SK-N-SH treated with all-trans-retinoic acid at 6 μM for 48 hours (cell line): ENCODE measurements at regions not wholly inside any gene's neighbourhood (a gene's known extent, or its start where the extent isn't known, plus 50 kb on each side); places are given as distances from the start of the nearest gene placed in this dataset.

ENCODE experiments used
- ATAC-seq: fragments of 200-7000 bp; cut with Tn5 transposase; 3 replicates; pipeline ENCODE4 v1.9.1; 2020; ENCODE audit warnings: mild to moderate bottlenecking, moderate library complexity
- ARNTL ChIP-seq: fragments of 450-650 bp; formaldehyde crosslinking; IDR thresholded peaks from 2 replicates; pipeline ENCODE4 v1.5.0; 2020; ENCODE audit warnings: low read depth, mild to moderate bottlenecking, moderate library complexity, borderline replicate concordance
- BACH2 ChIP-seq: fragments of 250-450 bp; sonication (Bioruptor Pico); IDR thresholded peaks from 2 replicates; pipeline ENCODE4 v1.9.0; 2021; ENCODE audit warnings: mild to moderate bottlenecking, borderline replicate concordance
- CREB5 ChIP-seq: fragments of 250-450 bp; sonication (Bioruptor Pico); IDR thresholded peaks from 2 replicates; pipeline ENCODE4 v1.5.1; 2020; ENCODE audit warnings: low read depth, mild to moderate bottlenecking, moderate library complexity
- CSDC2 ChIP-seq: fragments of 250-450 bp; sonication (Bioruptor Pico); IDR thresholded peaks from 2 replicates; pipeline ENCODE4 v1.5.0; 2020; ENCODE audit warnings: mild to moderate bottlenecking, moderate library complexity
- CSRNP3 ChIP-seq: fragments of 250-450 bp; sonication (Bioruptor Pico); IDR thresholded peaks from 2 replicates; pipeline ENCODE4 v1.5.1; 2021; ENCODE audit warnings: mild to moderate bottlenecking, moderate library complexity
- ESRRG ChIP-seq: fragments of 250-450 bp; sonication (Bioruptor Pico); IDR thresholded peaks from 2 replicates; pipeline ENCODE4 v1.6.1; 2021; ENCODE audit warnings: mild to moderate bottlenecking
- GLIS3 ChIP-seq: fragments of 250-450 bp; sonication (Bioruptor Pico); IDR thresholded peaks from 2 replicates; pipeline ENCODE4 v1.5.0; 2020; ENCODE audit warnings: mild to moderate bottlenecking, moderate library complexity
- ISL1 ChIP-seq: fragments of 250-450 bp; sonication (Bioruptor Pico); IDR thresholded peaks from 2 replicates; pipeline ENCODE4 v2.1.2; 2022; ENCODE audit warnings: mild to moderate bottlenecking, moderate library complexity
- OSR1 ChIP-seq: fragments of 250-450 bp; sonication (Bioruptor Pico); IDR thresholded peaks from 2 replicates; pipeline ENCODE4 v1.8.0; 2022; ENCODE audit warnings: moderate library complexity, mild to moderate bottlenecking, inconsistent platforms
- PATZ1 ChIP-seq: fragments of 250-450 bp; sonication (Bioruptor Pico); IDR thresholded peaks from 2 replicates; pipeline ENCODE4 v1.8.0; 2020; ENCODE audit warnings: mild to moderate bottlenecking, moderate library complexity, borderline replicate concordance
- POU6F1 ChIP-seq: fragments of 250-450 bp; sonication (Bioruptor Pico); IDR thresholded peaks from 2 replicates; pipeline ENCODE4 v1.8.0; 2021; ENCODE audit warnings: low read depth, mild to moderate bottlenecking, moderate library complexity, borderline replicate concordance
- PPARA ChIP-seq: fragments of 250-450 bp; sonication (Bioruptor Pico); IDR thresholded peaks from 2 replicates; pipeline ENCODE4 v1.5.0; 2020; ENCODE audit warnings: mild to moderate bottlenecking, borderline replicate concordance
- RARB ChIP-seq: fragments of 250-450 bp; sonication (Bioruptor Pico); IDR thresholded peaks from 2 replicates; pipeline ENCODE4 v1.8.0; 2021; ENCODE audit warnings: mild to moderate bottlenecking, moderate library complexity
- SNAI2 ChIP-seq: fragments of 250-450 bp; sonication (Bioruptor Pico); IDR thresholded peaks from 2 replicates; pipeline ENCODE4 v1.5.0; 2020; ENCODE audit warnings: mild to moderate bottlenecking, moderate library complexity
- TCF4 ChIP-seq: fragments of 250-450 bp; sonication (Bioruptor Pico); IDR thresholded peaks from 2 replicates; pipeline ENCODE4 v1.8.0; 2021; ENCODE audit warnings: mild to moderate bottlenecking, moderate library complexity, borderline replicate concordance
- TOX ChIP-seq: fragments of 250-450 bp; sonication (Bioruptor Pico); IDR thresholded peaks from 2 replicates; pipeline ENCODE4 v1.8.0; 2021; ENCODE audit warnings: mild to moderate bottlenecking, moderate library complexity, borderline replicate concordance
- ZC3H10 ChIP-seq: fragments of 250-450 bp; sonication (Bioruptor Pico); IDR thresholded peaks from 2 replicates; pipeline ENCODE4 v1.5.1; 2021; ENCODE audit warnings: mild to moderate bottlenecking, moderate library complexity
- ZFP3 ChIP-seq: fragments of 250-450 bp; sonication (Bioruptor Pico); IDR thresholded peaks from 2 replicates; pipeline ENCODE4 v1.5.0; 2020; ENCODE audit warnings: mild to moderate bottlenecking, moderate library complexity
- ZFP30 ChIP-seq: fragments of 450-650 bp; formaldehyde crosslinking; IDR thresholded peaks from 2 replicates; pipeline ENCODE4 v1.5.0; 2022; ENCODE audit warnings: mild to moderate bottlenecking, moderate library complexity
- ZNF565 ChIP-seq: fragments of 450-650 bp; formaldehyde crosslinking; conservative IDR thresholded peaks from 2 replicates; pipeline ENCODE4 v1.5.0; 2020; ENCODE audit warnings: low read depth, mild to moderate bottlenecking, moderate library complexity
- ZNF70 ChIP-seq: fragments of 450-650 bp; formaldehyde crosslinking; IDR thresholded peaks from 2 replicates; pipeline ENCODE4 v1.5.0; 2020; ENCODE audit warnings: mild to moderate bottlenecking, moderate library complexity
- ZNF8 ChIP-seq: fragments of 450-650 bp; formaldehyde crosslinking; IDR thresholded peaks from 2 replicates; pipeline ENCODE4 v1.5.0; 2020; ENCODE audit warnings: mild to moderate bottlenecking, moderate library complexity

GRCh38 chr4:171015441-171015840 lies 797.8 kb upstream of the GALNTL6 start:
- TF ChIP-seq CREB5 (CRISPR knock-in tag) (no peak), TCF4 (CRISPR knock-in tag) (no peak), RARB (CRISPR knock-in tag) (no peak), ISL1 (CRISPR knock-in tag) (no peak), ZNF70 (no peak), ZNF565 (CRISPR knock-in tag) (no peak), ZFP3 (no peak), BACH2 (CRISPR knock-in tag) (no peak), POU6F1 (CRISPR knock-in tag) (no peak), GLIS3 (CRISPR knock-in tag) (no peak), ZNF8 (CRISPR knock-in tag) (no peak), CSRNP3 (CRISPR knock-in tag) (no peak), SNAI2 (CRISPR knock-in tag) (no peak), PPARA (no peak), ARNTL (CRISPR knock-in tag) (no peak), CSDC2 (CRISPR knock-in tag) (no peak), OSR1 (CRISPR knock-in tag) (no peak), PATZ1 (CRISPR knock-in tag) (no peak), TOX (no peak), ZC3H10 (CRISPR knock-in tag) (no peak)
- TF ChIP-seq, all 23 proteins: peak for 0
- ATAC-seq: no peak

GRCh38 chr4:171007618-171008390 lies 805.4 kb upstream of the GALNTL6 start:
- TF ChIP-seq OSR1 (CRISPR knock-in tag): no peak
- no peak for TF ChIP-seq ARNTL (CRISPR knock-in tag)
- no peak for TF ChIP-seq ZNF8 (CRISPR knock-in tag)
- TF ChIP-seq, all 23 proteins: peak for 0
- no peak for ATAC-seq

GRCh38 chr4:171002246-171002645 lies 811.0 kb upstream of the GALNTL6 start:
- ATAC-seq: no peak
- no peak for TF ChIP-seq ISL1 (CRISPR knock-in tag)
- no peak for TF ChIP-seq PPARA
- no peak for TF ChIP-seq PATZ1 (CRISPR knock-in tag)
- TF ChIP-seq ARNTL (CRISPR knock-in tag): no peak
- no peak for TF ChIP-seq ESRRG (CRISPR knock-in tag)
- TF ChIP-seq CSDC2 (CRISPR knock-in tag): no peak
- TF ChIP-seq ZC3H10 (CRISPR knock-in tag): no peak
- TF ChIP-seq TCF4 (CRISPR knock-in tag): no peak
- TF ChIP-seq RARB (CRISPR knock-in tag): no peak
- no peak for TF ChIP-seq ZFP30
- TF ChIP-seq POU6F1 (CRISPR knock-in tag): no peak
- no peak for TF ChIP-seq OSR1 (CRISPR knock-in tag)
- TF ChIP-seq GLIS3 (CRISPR knock-in tag): no peak
